CD4-positive, alpha-beta T cell treated with Interleukin-2 at 100 ng/mL for 4 hours (primary cell): ENCODE measurements at regions not wholly inside any gene's neighbourhood (a gene's known extent, or its start where the extent isn't known, plus 50 kb on each side); places are given as distances from the start of the nearest gene placed in this dataset.
"Not testable (repeated sequence)": the region's sequence is repeated elsewhere in the genome, so short reads cannot be mapped to it uniquely, and the experiment has no call there.

Experiments
- DNase-seq: peaks from one replicate; pipeline ENCODE4 v3.0.0-alpha.2; 2020; ENCODE audit warnings: low spot score

DNA sequence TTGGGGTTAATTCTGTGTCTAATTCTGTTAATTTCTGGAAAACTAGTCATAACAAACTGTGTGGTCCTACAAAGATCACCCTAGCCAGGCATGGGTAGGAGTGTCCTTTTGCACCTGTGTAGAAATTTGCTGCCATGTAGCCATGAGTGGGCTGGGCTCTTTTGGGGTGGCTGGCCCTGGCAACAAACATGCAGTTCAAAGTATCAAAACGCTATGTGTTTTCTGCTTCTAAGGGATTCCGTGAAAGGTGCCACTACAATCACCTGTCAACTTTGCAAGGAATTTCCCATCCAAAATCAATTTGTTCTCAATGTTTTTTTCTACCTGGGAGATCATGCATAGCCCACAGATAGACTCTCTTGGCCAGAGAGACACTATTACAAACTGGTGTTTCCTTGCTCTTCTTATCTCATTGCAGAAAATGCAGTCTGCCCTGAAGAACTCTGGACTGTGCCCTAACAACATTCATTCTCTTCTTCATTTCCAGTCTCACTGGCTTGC lies 537.7 kb upstream of the ID2 start:
- DNase-seq: no peak

GRCh38 chr2:8144785-8145184 lies 537.1 kb upstream of the ID2 start:
- no peak for DNase-seq

DNA sequence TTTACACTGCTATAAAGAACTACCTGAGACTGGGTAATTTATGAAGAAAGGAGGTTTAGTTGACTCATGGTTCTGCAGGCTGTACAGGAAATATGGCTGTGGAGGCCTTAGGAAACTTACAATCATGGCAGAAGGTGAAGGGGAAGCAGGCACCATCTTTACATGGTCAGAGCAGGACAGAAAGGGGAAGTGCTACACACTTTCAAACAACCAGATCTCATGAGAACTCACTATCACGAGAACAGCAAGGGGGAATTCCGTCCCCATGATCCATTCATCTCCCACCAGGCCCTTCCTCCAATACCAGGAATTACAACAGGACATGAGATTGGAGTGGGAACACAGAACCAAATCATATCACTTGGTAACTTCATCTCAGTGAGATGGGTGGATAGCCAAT lies 536.5 kb upstream of the ID2 start:
- not testable (repeated sequence) for DNase-seq

DNA sequence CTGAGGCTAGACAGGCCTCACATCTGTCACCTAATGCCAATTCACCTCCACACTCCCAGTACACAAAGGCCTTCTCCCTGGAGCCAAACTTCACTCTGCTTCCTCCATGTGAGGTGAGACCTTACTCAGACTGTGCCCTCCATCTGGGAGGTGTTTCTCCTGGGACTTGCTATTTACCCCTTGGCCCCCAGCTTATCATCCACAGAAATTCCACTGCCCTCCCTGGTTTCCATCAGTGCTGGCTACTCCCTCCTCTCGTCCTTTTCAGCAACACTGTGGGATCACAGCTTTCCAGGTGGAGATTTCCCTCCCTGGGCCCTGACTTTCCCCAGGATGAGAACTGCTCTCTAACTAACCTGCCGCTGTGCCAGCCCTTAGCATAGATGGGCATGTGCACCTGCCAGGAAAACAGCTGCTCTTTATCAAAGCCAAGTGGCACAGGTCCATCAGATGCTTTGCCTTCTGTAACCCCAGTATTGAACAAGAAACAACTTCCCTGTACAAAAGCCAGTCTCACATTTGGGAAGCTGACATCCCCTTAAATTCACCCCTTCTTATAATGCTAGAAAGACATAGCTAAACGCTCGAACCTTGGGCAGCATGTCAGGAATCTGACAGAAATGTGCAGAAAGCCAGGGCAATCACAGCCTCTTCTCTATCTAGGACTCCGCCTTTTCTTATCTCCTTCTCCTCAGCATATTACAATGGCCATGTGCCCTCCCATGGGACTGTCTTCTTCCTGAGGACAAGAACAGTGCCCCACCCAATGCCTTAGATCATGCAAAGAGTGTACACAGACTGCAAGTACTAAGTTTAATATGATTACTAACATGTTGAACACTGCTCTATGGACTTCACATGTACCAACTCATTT lies 535.5 kb upstream of the ID2 start:
- DNase-seq: no peak

- DNase-seq: no peak
Measured at GRCh38 chr2:8148260-8149006, 533.4 kb upstream of the ID2 start.

DNA sequence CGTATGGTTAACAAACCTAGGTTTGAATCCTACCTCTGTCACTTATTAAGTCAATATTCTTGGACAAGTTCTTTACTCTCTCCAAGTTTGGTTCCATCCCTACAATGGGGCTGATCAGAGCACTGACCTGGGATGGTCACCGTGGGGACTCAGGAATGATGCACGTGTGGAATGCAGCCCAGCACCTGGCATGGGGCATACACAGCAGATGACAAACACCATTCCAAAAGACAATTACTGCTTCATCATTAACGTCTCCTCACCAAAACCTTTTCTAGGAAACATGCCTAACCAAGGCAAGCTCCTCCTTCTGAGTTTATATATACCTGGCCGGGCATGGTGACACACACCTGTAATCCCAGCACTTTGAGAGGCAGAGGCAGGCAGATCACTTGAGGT lies 532.9 kb upstream of the ID2 start:
- no peak for DNase-seq

DNA sequence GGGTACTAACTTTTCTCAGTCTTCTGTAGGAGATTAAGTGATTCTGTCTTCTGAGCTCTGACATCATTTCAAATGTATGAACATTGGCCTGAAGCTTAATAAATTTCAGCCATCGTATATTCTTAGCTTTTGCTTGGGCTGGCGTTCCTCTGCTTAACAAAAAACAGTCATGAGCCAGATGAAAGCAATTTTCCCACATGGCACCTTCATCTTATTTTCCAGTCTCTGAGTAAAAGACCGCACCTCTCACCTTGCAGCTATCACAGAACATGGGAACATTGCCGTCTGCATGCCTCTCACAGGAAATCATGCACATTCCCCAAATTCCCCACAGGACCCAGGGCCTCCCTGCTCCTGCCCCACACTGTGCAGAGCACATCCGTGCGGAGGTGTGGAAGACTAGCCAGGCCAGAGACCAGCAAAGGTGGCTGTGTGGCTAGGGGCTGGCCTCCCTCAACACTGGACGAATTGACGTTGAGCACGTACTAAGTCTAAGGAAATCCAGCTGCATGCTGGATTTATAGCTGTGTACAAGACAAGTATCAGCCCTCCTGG lies 531.8 kb upstream of the ID2 start:
- DNase-seq: no peak

GRCh38 chr2:8151888-8152287 lies 530.0 kb upstream of the ID2 start:
- no peak for DNase-seq

GRCh38 chr2:8152392-8153257 lies 529.2 kb upstream of the ID2 start:
- DNase-seq: no peak

DNA sequence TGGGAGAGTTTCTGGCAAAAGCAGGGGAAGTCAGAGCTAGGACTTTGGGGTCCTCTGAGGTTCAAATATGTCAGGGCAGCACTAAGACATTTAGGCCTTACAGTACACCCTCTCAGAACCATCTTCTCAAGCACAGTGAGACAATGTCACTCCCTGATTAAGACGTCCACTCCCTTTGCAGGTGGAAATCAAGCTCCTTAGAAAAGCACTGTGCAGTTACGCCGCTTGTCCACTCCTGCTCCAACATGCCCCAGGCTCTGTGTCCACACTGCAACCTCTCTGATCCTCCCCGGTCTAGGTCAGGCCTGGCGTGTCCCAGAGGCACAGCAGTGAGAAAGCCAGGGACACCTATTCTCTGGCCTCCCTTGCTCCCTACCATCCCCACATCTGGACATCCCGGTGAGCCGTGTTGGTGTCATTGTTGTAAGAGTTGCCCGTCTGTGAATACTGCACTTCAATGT lies 528.6 kb upstream of the ID2 start:
- DNase-seq: no peak

GRCh38 chr2:8154270-8154669 lies 527.6 kb upstream of the ID2 start:
- DNase-seq: no peak

GRCh38 chr2:8154936-8155335 lies 526.9 kb upstream of the ID2 start:
- no peak for DNase-seq

GRCh38 chr2:8157621-8158430 lies 524.0 kb upstream of the ID2 start:
- no peak for DNase-seq

DNA sequence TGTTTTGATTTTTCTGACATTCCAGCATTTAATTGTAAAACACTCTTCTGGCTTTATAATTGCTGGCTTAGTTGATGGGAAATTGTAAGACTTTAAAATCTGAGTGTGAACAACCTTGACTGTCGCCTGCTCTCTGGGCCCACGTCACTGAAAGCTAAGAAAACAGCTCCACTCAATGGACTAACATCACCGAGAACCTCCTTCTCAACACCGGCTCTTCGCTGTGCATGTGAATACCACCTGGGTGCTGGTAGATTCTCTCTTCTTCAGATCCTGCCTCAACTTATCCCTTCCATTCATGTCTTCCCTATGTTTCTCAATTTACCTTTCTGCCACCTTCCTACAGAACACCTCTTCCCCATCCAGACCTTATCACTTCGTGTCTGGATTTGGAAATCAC lies 523.1 kb upstream of the ID2 start:
- DNase-seq: no peak

- DNase-seq: no peak
Measured at GRCh38 chr2:8159211-8159965, 522.5 kb upstream of the ID2 start.

DNA sequence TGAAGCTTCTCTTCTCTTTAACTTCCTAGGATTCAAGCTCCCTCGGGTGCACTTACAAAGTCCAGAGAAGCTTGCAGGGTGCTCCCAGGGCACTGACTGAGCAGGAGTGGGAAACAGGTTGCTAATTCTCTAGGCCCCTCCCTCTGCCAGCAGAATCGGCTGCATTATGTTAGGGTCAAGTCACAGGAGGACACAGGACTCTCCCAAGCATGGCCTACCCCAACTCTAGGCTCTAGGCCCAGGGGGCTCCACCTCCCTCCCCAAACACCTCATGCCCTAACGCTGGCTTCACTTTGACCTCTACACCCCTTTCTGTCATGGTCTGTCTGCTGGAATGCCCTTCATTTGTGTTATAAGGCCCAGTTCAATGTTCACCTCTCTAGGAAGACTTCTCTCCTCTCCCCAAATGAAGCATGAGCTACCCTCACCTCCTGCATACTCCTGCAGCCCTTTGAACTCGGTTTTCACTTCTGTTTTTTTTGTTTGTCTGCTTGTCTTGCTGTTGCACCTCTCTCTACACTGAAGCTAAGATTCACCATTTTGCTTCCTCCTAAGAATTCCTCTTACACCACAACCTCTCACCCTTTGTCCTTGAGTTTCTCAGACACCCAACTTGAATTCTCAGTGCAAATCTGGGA lies 521.8 kb upstream of the ID2 start:
- no peak for DNase-seq

DNA sequence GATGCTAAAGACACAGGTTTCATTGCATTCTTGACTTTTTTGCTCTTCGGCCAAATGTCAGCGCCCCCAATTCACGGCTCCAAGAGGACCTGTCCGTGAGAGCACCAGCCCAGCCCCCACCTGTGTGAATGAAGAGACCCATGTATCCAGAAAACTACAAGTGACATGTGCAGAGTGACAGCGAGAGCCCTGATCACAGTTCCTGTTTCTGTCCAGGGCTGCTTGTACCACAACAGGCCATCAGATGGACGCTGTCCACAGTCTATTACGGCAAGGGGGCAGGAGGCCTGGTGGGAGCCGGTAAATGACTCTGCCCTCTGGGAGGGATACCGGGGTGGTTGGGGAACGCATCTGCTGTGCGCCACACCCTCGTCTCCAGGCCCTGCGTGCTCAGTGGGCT lies 520.9 kb upstream of the ID2 start:
- no peak for DNase-seq

- no peak for DNase-seq
Measured at GRCh38 chr2:8162552-8162951, 519.3 kb upstream of the ID2 start.

DNA sequence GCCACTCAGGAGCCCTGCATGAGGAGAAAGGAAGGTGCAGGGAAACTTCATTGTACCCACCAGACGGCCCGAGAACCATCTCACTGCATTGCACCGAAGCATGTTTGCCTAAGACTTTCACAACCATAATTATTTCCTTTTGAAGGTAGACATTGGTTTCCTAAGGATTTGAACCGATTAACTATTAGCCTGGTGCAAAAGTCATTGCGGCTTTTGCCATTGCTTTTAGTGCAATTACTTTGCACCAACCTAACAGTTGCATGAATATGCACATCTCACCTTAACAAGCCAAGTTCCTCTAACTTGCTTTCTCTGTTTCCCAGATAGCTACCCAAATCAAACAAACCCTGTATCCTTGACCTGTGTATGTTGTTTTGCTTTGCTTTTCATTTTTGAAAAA lies 516.3 kb upstream of the ID2 start:
- DNase-seq: no peak
